Lung (tissue), 11 donors: ENCODE measurements at regions not wholly inside any gene's neighbourhood (a gene's known extent, or its start where the extent isn't known, plus 50 kb on each side); places are given as distances from the start of the nearest gene placed in this dataset.

ENCODE experiments used
- ATAC-seq: fragments of 200-7000 bp; cut with Tn5 transposase; one replicate; pipeline ENCODE4 v1.9.1; 2020; ENCODE audit warnings: moderate number of reproducible peaks; ENCODE audit not compliant: insufficient read depth, low FRiP score
- DNase-seq, 3 donors: peaks; one replicate each; pipeline ENCODE4 v3.0.0-alpha.2; 2013 to 2017
- H3K27ac ChIP-seq, 2 donors: one replicate each; pipeline ENCODE4 v1.5.1; 2013; ENCODE audit warnings: mild to moderate bottlenecking in 2 of 2, moderate library complexity in 2 of 2, control low read depth in 1 of 2, inconsistent platforms in 1 of 2, low read depth in 1 of 2, low read length in 1 of 2
- H3K27me3 ChIP-seq, 3 donors: one replicate each; pipeline ENCODE4 v1.5.1; 2013; ENCODE audit warnings: low read length in 2 of 3; ENCODE audit not compliant: control insufficient read depth in 3 of 3, insufficient read depth in 3 of 3
- H3K36me3 ChIP-seq, 4 donors: one replicate each; pipeline ENCODE4 v1.5.1; 2013; ENCODE audit warnings: low read length in 4 of 4, mild to moderate bottlenecking in 1 of 4, moderate library complexity in 1 of 4; ENCODE audit not compliant: control insufficient read depth in 4 of 4, insufficient read depth in 4 of 4
- H3K4me1 ChIP-seq, 5 donors: one replicate each; pipeline ENCODE4 v1.5.1; 2013; ENCODE audit warnings: low read length in 5 of 5, mild to moderate bottlenecking in 2 of 5, moderate library complexity in 1 of 5; ENCODE audit not compliant: control insufficient read depth in 5 of 5, insufficient read depth in 5 of 5
- H3K4me3 ChIP-seq: one replicate; pipeline ENCODE4 v1.5.1; 2013; ENCODE audit warnings: mild to moderate bottlenecking, control low read depth, moderate library complexity
- H3K9ac ChIP-seq, 2 donors: one replicate each; pipeline ENCODE4 v1.5.1; 2013; ENCODE audit warnings: low read length in 2 of 2, control low read depth in 1 of 2; ENCODE audit not compliant: insufficient read depth in 1 of 2
- H3K9me3 ChIP-seq, 4 donors: one replicate each; pipeline ENCODE4 v1.5.1; 2013; ENCODE audit warnings: low read length in 3 of 4, mild to moderate bottlenecking in 1 of 4, moderate library complexity in 1 of 4; ENCODE audit not compliant: control insufficient read depth in 4 of 4, insufficient read depth in 3 of 4
- CTCF ChIP-seq: IDR thresholded peaks from 2 replicates; pipeline ENCODE4 v1.5.1; 2012; ENCODE audit warnings: mild to moderate bottlenecking; ENCODE audit errors: control extremely low read depth, extremely low read depth
- WGBS, 2 donors: extraction: QIAGEN DNeasy Blood & Tissue Kit; methylation state at CpG; one replicate each; pipeline ENCODE4 v1.1.7; 2013; 5-methylcytosine and 5-hydroxymethylcytosine counted together
- donor health status: control.
- donor health status: control.
- donor health status: Bipolar disorder and iron deficiency.
- donor health status: healthy.
- donor health status: DM: yes; HTN: yes; CAD: no.

GRCh38 chr9:105062222-105062855 is 134.4 kb upstream of the ABCA1 start:
- Histone ChIP-seq H3K4me3 (no peak overlapping the region), H3K36me3 (no peaks in the 10 kb centered on the region), H3K9ac (no peak overlapping the region), H3K27ac (no peak overlapping the region), H3K9me3 (no peaks in the 10 kb centered on the region), H3K27me3 (no peaks in the 10 kb centered on the region), H3K4me1 (peaks cover 0 to 28% (median 16%) of the 10 kb centered on the region in 5 donors)
- WGBS, 2 donors, result 90% methylated on average over 7 of the region's 7 CpGs
- DNase-seq (peak; percentile 75 to 85 (median 80)), ATAC-seq (no peak)
- no peak for TF ChIP-seq CTCF

GRCh38 chr9:105064248-105065097 is 136.5 kb upstream of the ABCA1 start:
- WGBS, 2 donors, result 20 to 23% methylated on average over 12 of the region's 12 CpGs
- H3K4me3 ChIP-seq, result no peak overlapping the region
- H3K4me1 ChIP-seq, result peaks cover 0 to 28% (median 16%) of the 10 kb centered on the region in 5 donors

GRCh38 chr9:105065098-105066088 is 137.4 kb upstream of the ABCA1 start:
- TF ChIP-seq CTCF, result no peak
- peaks cover 0 to 28% (median 16%) of the 10 kb centered on the region in 5 donors for H3K4me1 ChIP-seq

More at GRCh38 chr9:105064248-105065097, 136.5 kb upstream of the ABCA1 start:
- TF ChIP-seq CTCF, result no peak
- DNase-seq, result peak; percentile 91 to 96 (median 93)
- no peak overlapping the region for H3K9ac ChIP-seq
- ATAC-seq, result peak; percentile 71
- no peaks in the 10 kb centered on the region for H3K27me3 ChIP-seq
- H3K9me3 ChIP-seq, result no peaks in the 10 kb centered on the region
- H3K27ac ChIP-seq, result peak overlapping the region; percentile 56 to 81
- H3K36me3 ChIP-seq, result no peaks in the 10 kb centered on the region

More at GRCh38 chr9:105065098-105066088, 137.4 kb upstream of the ABCA1 start:
- DNase-seq, result peak in 2 of 3 donors; percentile 27 to 57
- Histone ChIP-seq H3K36me3 (no peaks in the 10 kb centered on the region), H3K27me3 (no peaks in the 10 kb centered on the region), H3K9ac (no peak overlapping the region), H3K27ac (peak overlapping the region; percentile 56 to 81), H3K4me3 (no peak overlapping the region), H3K9me3 (no peaks in the 10 kb centered on the region)
- WGBS, 2 donors, result 86 to 87% methylated on average over 17 of the region's 17 CpGs
- ATAC-seq, result no peak
